GM12878 (cell line): ENCODE measurements at regions not wholly inside any gene's neighbourhood (a gene's known extent, or its start where the extent isn't known, plus 50 kb on each side); places are given as distances from the start of the nearest gene placed in this dataset.

Source experiments
- CHD2 ChIP-seq: IDR thresholded peaks from 2 replicates; pipeline ENCODE4 v1.6.1; 2011; ENCODE audit warnings: low read depth, low read length, improper control_type of control experiment, borderline replicate concordance
- CTCF ChIP-seq, 3 experiments: IDR thresholded peaks in 2 of 3; conservative IDR thresholded peaks in 1 of 3; 2 replicates each; pipeline ENCODE4 v1.5.1; 2011; ENCODE audit warnings: low read depth in 3 of 3, low read length in 3 of 3, mild to moderate bottlenecking in 3 of 3, control low read depth in 2 of 3, moderate library complexity in 2 of 3, inconsistent platforms in 1 of 3, mixed read lengths in 1 of 3; ENCODE audit not compliant: control insufficient read depth in 2 of 3, insufficient read depth in 1 of 3; ENCODE audit errors: extremely low read depth in 1 of 3
- ETV6 ChIP-seq, 2 experiments: fragments of 450-650 bp in 1 of 2; IDR thresholded peaks in 1 of 2; conservative IDR thresholded peaks in 1 of 2; 2 replicates each; pipeline ENCODE4 v1.6.1; 2014; ENCODE audit warnings: antibody characterized with exemption in 1 of 2, borderline replicate concordance in 1 of 2, low read depth in 1 of 2, mild to moderate bottlenecking in 1 of 2, moderate library complexity in 1 of 2
- HDGF ChIP-seq: fragments of 450-650 bp; IDR thresholded peaks from 2 replicates; pipeline ENCODE4 v1.6.1; 2016; ENCODE audit warnings: antibody characterized with exemption
- JUND ChIP-seq: IDR thresholded peaks from 2 replicates; pipeline ENCODE4 v1.6.1; 2012; ENCODE audit warnings: low read depth, mild to moderate bottlenecking, low read length, improper control_type of control experiment, moderate library complexity
- MYC ChIP-seq: IDR thresholded peaks from 2 replicates; pipeline ENCODE4 v1.6.1; 2011; ENCODE audit warnings: mild to moderate bottlenecking, low read length, moderate library complexity, inconsistent platforms; ENCODE audit not compliant: insufficient read depth, insufficient replicate concordance, insufficient read length, severe bottlenecking
- SKIL ChIP-seq: fragments of 450-650 bp; IDR thresholded peaks from 2 replicates; pipeline ENCODE4 v1.6.1; 2017; ENCODE audit warnings: mild to moderate bottlenecking, low read depth, inconsistent platforms; ENCODE audit not compliant: poor library complexity, severe bottlenecking
- SP1 ChIP-seq: IDR thresholded peaks from one replicate; pipeline ENCODE4 v1.6.1; 2011; ENCODE audit warnings: low read depth, low read length
- TAF1 ChIP-seq: IDR thresholded peaks from 2 replicates; pipeline ENCODE4 v1.6.1; 2011; ENCODE audit warnings: mild to moderate bottlenecking, low read depth, low read length, borderline replicate concordance
- USF1 ChIP-seq: IDR thresholded peaks from 2 replicates; pipeline ENCODE4 v1.6.1; 2011; ENCODE audit warnings: borderline replicate concordance, low read depth, mild to moderate bottlenecking, moderate library complexity, mixed read lengths, low read length; ENCODE audit not compliant: insufficient read depth; ENCODE audit errors: extremely low read length
- ZNF217 ChIP-seq: fragments of 450-650 bp; IDR thresholded peaks from 2 replicates; pipeline ENCODE4 v1.6.1; 2017; ENCODE audit warnings: antibody characterized with exemption, mild to moderate bottlenecking

GRCh38 chr17:15042311-15042710, 222.8 kb downstream of the PMP22 start:
- no peak for TF ChIP-seq SKIL
- TF ChIP-seq CTCF (IDR thresholded peaks at IDR 0.05 in 2 of 3, conservative IDR thresholded peaks at IDR 0.05 in 1 of 3; ENCODE audit: control insufficient read depth in 2 of 3, extremely low read depth in 1 of 3, insufficient read depth in 1 of 3, low read depth in 3 of 3, low read length in 3 of 3) = no peak
- TF ChIP-seq SP1 = no peak
- TF ChIP-seq USF1 = no peak
- no peak for TF ChIP-seq ETV6 (conservative IDR thresholded peaks at IDR 0.05 in 1 of 2, IDR thresholded peaks at IDR 0.05 in 1 of 2; ENCODE audit: borderline replicate concordance in 1 of 2, low read depth in 1 of 2)
- TF ChIP-seq JUND = no peak
- TF ChIP-seq TAF1 = no peak
- TF ChIP-seq MYC = no peak
- no peak for TF ChIP-seq CHD2
- TF ChIP-seq HDGF = no peak
- no peak for TF ChIP-seq ZNF217
